GM23338 (cell line): ENCODE measurements at regions not wholly inside any gene's neighbourhood (a gene's known extent, or its start where the extent isn't known, plus 50 kb on each side); places are given as distances from the start of the nearest gene placed in this dataset.

ENCODE experiments used
- ATAC-seq: fragments of 200-7000 bp; cut with Tn5 transposase; 3 replicates; pipeline ENCODE4 v1.9.1; 2020
- DNase-seq: peaks from one replicate; pipeline ENCODE4 v3.0.0-alpha.2; 2015; ENCODE audit warnings: low spot score
- H2AFZ ChIP-seq: fragments of 200-600 bp; sonication (generic); 2 replicates; pipeline ENCODE4 v1.8.0; 2016; ENCODE audit warnings: antibody characterized with exemption, mild to moderate bottlenecking, moderate library complexity
- H3F3A ChIP-seq: fragments of 200-600 bp; sonication (generic); replicated peaks from 2 replicates; pipeline ENCODE4 v1.8.0; 2017; ENCODE audit warnings: antibody characterized with exemption, mixed run types, low read depth
- H3K27ac ChIP-seq: fragments of 200-600 bp; sonication (generic); 2 replicates; pipeline ENCODE4 v1.6.1; 2016; ENCODE audit warnings: low read depth
- H3K27me3 ChIP-seq: fragments of 200-600 bp; sonication (generic); 2 replicates; pipeline ENCODE4 v1.8.0; 2016; ENCODE audit warnings: mild to moderate bottlenecking, mixed run types, moderate library complexity; ENCODE audit not compliant: insufficient read depth
- H3K36me3 ChIP-seq: fragments of 200-600 bp; sonication (generic); 2 replicates; pipeline ENCODE4 v1.8.0; 2016; ENCODE audit warnings: mild to moderate bottlenecking; ENCODE audit not compliant: insufficient read depth
- H3K4me1 ChIP-seq: fragments of 200-600 bp; sonication (generic); 2 replicates; pipeline ENCODE4 v1.8.0; 2016; ENCODE audit warnings: mild to moderate bottlenecking, moderate library complexity; ENCODE audit not compliant: insufficient read depth
- H3K4me2 ChIP-seq: fragments of 200-600 bp; sonication (generic); 2 replicates; pipeline ENCODE4 v1.7.1; 2017; ENCODE audit warnings: mixed run types
- H3K4me3 ChIP-seq: fragments of 200-600 bp; sonication (generic); 2 replicates; pipeline ENCODE4 v1.6.1; 2016; ENCODE audit warnings: mixed run types
- H3K79me2 ChIP-seq: fragments of 200-600 bp; sonication (generic); replicated peaks from 2 replicates; pipeline ENCODE4 v1.8.0; 2017; ENCODE audit warnings: mild to moderate bottlenecking; ENCODE audit not compliant: insufficient read depth
- H3K9me2 ChIP-seq: fragments of 200-600 bp; sonication (generic); 2 replicates; pipeline ENCODE4 v1.8.0; 2017; ENCODE audit not compliant: insufficient read depth
- H4K20me1 ChIP-seq: fragments of 200-600 bp; sonication (generic); replicated peaks from 2 replicates; pipeline ENCODE4 v1.8.0; 2017; ENCODE audit warnings: mild to moderate bottlenecking; ENCODE audit not compliant: insufficient read depth
- H3K27ac Mint-ChIP-seq: 2 replicates; pipeline ENCODE4 v1.8.0; 2020; ENCODE audit warnings: inconsistent platforms, mild to moderate bottlenecking, moderate library complexity, mixed read lengths
- H3K27me3 Mint-ChIP-seq: 3 replicates; pipeline ENCODE4 v1.8.0; 2022; ENCODE audit warnings: low read depth, mild to moderate bottlenecking, moderate library complexity, mixed read lengths, inconsistent platforms; ENCODE audit not compliant: insufficient read depth, poor library complexity
- H3K36me3 Mint-ChIP-seq: 3 replicates; pipeline ENCODE4 v1.8.0; 2021; ENCODE audit warnings: low read depth, mild to moderate bottlenecking, inconsistent platforms, moderate library complexity, mixed read lengths
- H3K4me1 Mint-ChIP-seq: 3 replicates; pipeline ENCODE4 v1.8.0; 2020; ENCODE audit warnings: mild to moderate bottlenecking, inconsistent platforms, mixed read lengths
- H3K4me3 Mint-ChIP-seq: 3 replicates; pipeline ENCODE4 v1.8.0; 2021; ENCODE audit warnings: moderate library complexity, mild to moderate bottlenecking, inconsistent platforms, mixed read lengths
- H3K9me3 Mint-ChIP-seq: 3 replicates; pipeline ENCODE4 v1.8.0; 2020; ENCODE audit warnings: moderate library complexity, mild to moderate bottlenecking, inconsistent platforms, mixed read lengths
- CTCF ChIP-seq, 2 experiments: fragments of 200-600 bp in 1 of 2; sonication (generic) in 1 of 2; conservative IDR thresholded peaks; 2 replicates each; pipeline versions ENCODE4 v1.5.1 to v1.6.1; 2016 to 2017; ENCODE audit warnings: antibody characterized with exemption in 2 of 2, low read depth in 2 of 2, mild to moderate bottlenecking in 2 of 2, moderate library complexity in 1 of 2
- EZH2 ChIP-seq: fragments of 200-600 bp; sonication (generic); IDR thresholded peaks from one replicate; pipeline ENCODE4 v1.8.0; 2017; ENCODE audit warnings: antibody characterized with exemption, mild to moderate bottlenecking, low read depth; ENCODE audit not compliant: unreplicated experiment
- JUNB ChIP-seq: IDR thresholded peaks from one replicate; pipeline ENCODE4 v1.6.1; 2016; ENCODE audit warnings: antibody characterized with exemption; ENCODE audit not compliant: unreplicated experiment
- STAT1 ChIP-seq: IDR thresholded peaks from one replicate; pipeline ENCODE4 v1.6.1; 2016; ENCODE audit warnings: antibody characterized with exemption; ENCODE audit not compliant: unreplicated experiment
- ZNF114 ChIP-seq: fragments of 250-450 bp; sonication (Bioruptor Pico); IDR thresholded peaks from 2 replicates; pipeline ENCODE4 v1.5.0; 2020; ENCODE audit warnings: mild to moderate bottlenecking, moderate library complexity
- ZNF462 ChIP-seq: fragments of 250-450 bp; sonication (Bioruptor Pico); IDR thresholded peaks from 2 replicates; pipeline ENCODE4 v1.5.0; 2020; ENCODE audit warnings: mild to moderate bottlenecking, moderate library complexity
- TF ChIP-seq, protein P1 (sequence below): IDR thresholded peaks from 2 replicates; pipeline ENCODE4 v1.6.1; 2016; ENCODE audit warnings: antibody characterized with exemption

DNA sequence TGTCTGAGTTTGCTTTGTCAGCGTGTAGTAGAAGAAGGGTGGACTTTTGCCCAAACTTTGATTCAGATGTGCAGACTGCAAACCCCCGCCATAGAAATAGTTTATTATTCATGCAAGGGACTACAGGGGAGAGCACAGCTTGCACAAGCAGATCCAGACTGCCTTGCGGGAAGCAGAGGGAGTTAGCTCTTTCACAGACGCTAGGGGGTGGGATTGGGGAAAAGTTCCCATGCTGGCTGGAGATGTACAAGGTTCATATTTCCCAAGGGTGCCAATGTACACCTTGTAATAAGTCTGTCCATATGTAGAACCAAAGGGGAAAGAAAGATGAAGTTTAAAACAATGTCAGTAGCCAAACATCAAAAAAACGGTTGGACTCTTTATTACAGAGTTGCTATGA, 749.7 kb upstream of the COX7C start (continued):
- no peak for TF ChIP-seq ZNF462
- no peak for TF ChIP-seq ZNF114 (CRISPR knock-in tag)

DNA sequence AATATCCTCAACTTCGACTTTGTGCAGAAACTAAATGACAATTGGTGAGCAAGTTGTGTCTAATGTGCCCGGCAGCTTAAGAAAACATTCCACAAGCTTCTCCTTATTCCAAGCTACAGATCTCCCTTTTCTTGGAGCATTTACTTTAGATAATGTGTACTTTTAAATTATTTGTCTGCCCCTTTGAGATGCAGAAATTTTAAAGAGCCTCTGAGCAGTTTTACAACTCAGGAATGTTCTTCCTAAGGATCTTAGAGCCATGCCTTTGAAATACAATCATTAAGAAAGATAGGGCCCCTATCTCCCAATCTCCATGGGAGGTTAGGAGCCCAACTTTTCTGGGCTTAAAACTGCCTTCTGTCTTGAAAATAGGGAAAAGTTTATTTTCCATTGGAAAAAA, 723.7 kb upstream of the COX7C start:
- Histone ChIP-seq H3K79me2 (no peaks in the 10 kb centered on the region), H3K4me1 (peaks cover 15% of the 10 kb centered on the region), H3K27me3 (peaks cover 79% of the 10 kb centered on the region), H3K36me3 (no peaks in the 10 kb centered on the region), H3K9me2 (no peaks in the 10 kb centered on the region), H3K4me3 (no peak overlapping the region), H3K4me2 (no peak overlapping the region), H3K27ac (no peak overlapping the region), H2AFZ (no peak overlapping the region), H3F3A (no peaks in the 10 kb centered on the region), H4K20me1 (no peaks in the 10 kb centered on the region)
- Mint-ChIP-seq H3K36me3 (no peaks in the 10 kb centered on the region), H3K27me3 (peaks cover 19% of the 10 kb centered on the region), H3K4me1 (peaks cover 29% of the 10 kb centered on the region), H3K4me3 (no peak overlapping the region), H3K27ac (no peak overlapping the region), H3K9me3 (no peaks in the 10 kb centered on the region)
- DNase-seq, result peak; percentile 54
- ATAC-seq, result peak; percentile 73
- TF ChIP-seq JUNB (no peak), ZNF462 (no peak), CTCF (conservative IDR thresholded peaks at IDR 0.05; ENCODE audit: low read depth in 2 of 2) (no peak), STAT1 (no peak), EZH2 (no peak), ZNF114 (CRISPR knock-in tag) (no peak)
- TF ChIP-seq, protein P1, sequence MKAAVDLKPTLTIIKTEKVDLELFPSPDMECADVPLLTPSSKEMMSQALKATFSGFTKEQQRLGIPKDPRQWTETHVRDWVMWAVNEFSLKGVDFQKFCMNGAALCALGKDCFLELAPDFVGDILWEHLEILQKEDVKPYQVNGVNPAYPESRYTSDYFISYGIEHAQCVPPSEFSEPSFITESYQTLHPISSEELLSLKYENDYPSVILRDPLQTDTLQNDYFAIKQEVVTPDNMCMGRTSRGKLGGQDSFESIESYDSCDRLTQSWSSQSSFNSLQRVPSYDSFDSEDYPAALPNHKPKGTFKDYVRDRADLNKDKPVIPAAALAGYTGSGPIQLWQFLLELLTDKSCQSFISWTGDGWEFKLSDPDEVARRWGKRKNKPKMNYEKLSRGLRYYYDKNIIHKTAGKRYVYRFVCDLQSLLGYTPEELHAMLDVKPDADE, result no peak
